ELF-1 (cell line): ENCODE measurements at regions not wholly inside any gene's neighbourhood (a gene's known extent, or its start where the extent isn't known, plus 50 kb on each side); places are given as distances from the start of the nearest gene placed in this dataset.

ENCODE experiments used
- DNase-seq: peaks from one replicate; pipeline ENCODE4 v3.0.0-alpha.2; 2016; ENCODE audit warnings: low read depth, low spot score

DNA sequence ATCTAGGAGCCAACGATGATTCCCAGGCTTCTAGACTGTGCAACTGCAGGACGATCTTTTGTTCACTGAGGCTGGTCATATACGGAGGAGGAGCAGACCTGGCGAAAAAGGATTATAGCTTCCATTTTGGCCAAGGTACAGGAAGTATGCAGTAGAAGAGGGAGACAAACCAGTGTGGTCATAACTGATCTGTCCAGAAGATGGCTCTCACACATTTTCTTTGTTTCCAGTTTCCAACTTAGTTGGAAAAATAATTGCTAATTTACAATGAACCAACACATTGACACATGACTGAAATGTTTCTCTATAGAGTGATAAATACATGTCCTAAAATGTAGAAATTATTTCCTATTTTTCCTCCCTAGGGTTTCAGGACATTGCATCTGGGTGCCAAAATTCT lies 364.1 kb upstream of the BTBD3 start:
- DNase-seq, result no peak

DNA sequence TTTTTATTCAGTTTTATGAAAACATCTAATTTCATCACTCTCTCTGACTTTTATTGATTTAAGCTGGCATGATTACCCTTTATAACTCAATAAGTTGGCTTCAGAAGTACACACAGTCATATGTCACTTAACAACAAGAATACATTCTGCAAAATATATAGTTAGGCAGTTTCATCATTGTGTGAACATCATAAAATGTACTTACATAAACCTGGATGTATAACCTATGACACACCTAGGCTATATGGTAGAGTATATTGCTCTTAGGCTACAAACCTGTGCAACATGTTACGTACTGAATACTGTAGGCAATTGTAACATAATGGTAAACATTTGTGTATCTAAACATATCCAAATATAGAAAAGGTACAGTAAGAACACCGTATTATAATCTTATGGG lies 362.2 kb upstream of the BTBD3 start:
- no peak for DNase-seq

DNA sequence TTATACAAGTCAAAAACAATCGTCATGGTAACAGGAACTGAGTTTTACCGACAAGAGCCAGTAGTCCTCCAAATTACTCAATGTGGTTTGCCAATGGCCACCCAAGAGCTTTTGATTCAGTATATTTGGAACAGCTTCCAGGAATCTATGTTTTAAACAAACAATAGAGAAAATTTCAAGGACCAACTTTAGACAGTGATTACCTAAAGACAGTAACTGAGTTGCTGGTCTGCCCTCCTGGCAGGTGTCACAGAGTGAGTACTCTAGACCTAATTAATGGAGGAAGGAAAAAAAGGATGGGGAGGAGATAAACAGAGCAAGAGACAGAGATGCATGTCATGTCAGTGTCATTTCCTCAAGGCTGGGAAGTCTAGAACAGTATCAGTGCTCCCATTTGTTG lies 361.3 kb upstream of the BTBD3 start:
- DNase-seq, result no peak

DNA sequence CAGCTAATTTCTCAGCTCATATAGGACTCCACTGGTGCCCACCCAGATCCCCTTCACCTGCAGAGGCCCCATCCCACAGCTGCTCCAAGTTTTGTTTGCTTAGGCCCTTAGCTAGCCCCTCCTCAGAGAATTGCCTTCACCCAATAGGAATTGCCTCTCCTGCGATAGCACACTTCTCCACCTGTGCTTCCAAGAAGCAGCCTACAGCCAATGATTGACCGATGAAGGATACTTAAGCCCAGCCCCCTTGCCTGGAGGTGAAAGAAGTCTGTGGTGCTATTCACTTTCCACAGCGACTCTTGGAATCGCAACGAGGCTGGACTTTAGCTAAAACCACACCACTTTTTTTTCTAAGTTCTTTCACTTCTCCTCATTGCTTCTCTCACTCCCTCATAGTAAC lies 353.2 kb upstream of the BTBD3 start:
- DNase-seq, result no peak

DNA sequence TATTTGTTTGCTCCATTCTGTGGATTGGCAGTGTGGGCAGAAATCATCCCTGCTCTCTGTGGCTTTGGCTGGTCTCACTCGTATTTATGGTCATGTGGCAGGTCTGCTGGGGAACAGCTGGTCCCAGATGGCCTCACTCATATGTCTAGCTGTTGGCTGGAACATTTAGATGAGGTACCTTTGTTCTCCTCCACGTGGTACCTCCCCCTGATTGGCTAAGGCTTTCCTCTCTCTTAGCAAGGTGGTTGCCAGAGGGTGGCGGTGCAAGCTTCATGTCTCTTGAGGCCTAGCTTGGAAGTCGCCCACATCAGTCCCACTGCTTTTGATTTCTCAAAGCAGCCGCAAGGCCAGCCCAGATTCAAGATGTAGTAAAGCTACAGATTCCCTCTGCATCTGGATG lies 348.5 kb upstream of the BTBD3 start:
- peak; percentile 43 for DNase-seq

DNA sequence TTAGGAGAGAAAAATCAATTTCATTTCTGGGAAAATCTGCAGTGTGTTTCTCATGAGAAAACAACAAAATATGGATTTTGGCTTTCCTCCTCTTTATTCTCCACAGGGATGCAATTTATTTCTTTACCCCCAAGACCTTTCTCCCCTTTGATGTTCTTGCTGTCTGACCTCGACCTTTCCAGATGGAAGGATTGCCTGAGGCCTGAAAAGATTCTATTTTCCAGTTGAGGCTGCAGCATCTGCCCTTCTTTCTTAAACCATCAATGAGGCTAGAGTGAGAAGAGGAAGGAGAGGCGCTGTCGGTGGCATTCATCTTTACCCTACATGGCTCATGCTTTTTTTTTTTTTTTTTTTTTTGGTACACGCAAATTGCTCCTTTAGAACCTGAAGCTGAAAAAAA lies 344.2 kb upstream of the BTBD3 start:
- DNase-seq, result no peak

DNA sequence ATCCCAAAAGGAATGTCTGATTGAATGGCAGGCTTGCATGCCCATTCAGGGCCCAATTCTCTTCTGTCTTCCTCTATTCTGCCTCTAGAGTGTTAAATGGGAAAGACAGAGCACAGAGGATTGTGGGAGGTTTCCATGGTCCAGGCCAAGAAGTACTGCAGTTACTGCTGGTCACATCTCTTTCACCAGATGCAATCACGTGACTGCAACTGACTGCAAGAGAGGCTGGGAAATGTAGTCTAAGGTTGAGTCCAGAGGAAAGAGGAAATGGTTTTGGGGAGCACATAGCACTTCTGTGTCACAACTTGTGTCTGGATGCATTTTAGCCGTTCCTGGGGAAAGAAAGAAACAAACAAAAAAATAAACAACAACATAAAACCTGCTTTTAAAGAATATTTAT lies 336.4 kb upstream of the BTBD3 start:
- DNase-seq, result peak; percentile 4

DNA sequence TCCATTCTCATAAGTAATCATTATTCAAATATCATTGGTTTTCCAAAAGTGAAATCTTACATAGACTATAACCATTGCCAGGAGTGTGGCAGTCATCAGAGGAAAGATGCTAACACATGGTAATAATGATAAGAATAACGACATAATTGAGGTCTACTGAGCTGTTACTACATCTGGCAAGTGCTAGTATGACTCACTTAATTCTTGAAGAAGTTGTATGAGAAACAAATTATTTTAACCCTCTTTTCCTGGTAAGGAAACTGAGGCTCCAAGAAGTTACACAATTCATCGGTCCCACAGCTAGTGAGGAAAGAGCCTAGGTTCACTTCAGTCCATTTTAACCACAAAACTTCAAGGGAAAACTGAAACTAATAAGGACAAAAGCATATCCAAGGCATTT lies 335.6 kb upstream of the BTBD3 start:
- no peak for DNase-seq

DNA sequence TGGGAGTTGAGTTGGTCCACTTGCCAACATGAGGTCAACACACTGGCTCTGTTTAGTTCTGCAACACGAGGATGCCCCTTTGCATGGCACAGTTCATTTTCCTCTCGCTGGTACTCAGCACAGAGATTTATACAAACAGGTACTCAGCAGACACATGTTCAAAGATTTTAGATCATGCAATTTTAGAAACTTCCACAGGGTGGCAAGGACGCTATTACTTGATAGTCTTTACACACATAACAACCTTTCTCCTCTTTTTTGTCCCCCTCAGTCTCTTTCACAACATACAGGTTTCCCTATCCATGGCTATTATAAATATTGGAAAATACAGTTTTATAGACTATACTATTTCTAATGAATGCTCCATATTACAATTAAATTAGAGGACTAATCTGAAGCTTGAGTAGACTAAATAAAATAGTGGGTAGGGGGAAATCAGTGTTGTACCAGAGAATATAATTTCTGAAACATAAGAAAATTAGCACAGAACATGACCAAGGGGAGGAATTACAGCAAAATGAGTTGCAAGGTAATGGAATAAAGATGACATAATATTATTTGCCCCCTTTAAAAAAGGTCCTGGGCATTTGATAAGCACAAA lies 331.8 kb upstream of the BTBD3 start:
- DNase-seq, result no peak

DNA sequence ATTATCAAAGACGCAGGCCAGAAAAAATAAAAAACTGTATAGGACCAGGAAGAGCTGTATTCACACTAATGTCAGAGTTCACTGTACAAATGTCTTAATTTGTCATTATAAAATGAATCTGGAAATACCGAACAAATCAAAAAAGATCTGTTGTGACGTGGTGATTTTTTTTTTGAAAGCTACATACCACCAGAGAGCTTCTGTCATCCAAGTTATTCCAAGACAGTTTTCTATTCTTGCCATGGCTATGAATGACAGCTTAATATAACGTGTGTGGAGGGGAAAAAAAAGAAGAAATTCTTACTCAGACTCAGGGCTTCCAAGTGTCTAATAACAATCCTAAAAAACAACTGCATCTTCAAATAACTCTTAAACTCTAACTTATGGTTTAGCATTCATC lies 328.8 kb upstream of the BTBD3 start:
- no peak for DNase-seq

DNA sequence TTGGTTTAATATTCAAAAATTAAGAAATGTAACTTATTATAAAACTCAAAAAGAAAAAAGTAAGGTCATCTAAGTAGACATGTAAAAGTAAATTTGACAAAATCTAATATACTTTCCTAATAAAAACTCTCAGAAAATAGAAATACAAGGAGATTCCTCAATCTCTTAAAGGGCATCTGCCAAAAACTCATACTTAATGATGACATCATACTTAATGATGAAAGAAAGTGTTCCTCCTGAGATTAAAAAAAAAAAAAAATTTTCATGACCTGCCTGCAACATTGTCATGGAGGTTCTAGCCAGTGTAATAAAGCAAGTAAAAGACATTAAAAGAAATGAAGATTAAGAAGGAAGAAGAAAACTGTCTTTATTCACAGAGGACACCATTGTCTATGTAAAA lies 325.7 kb upstream of the BTBD3 start:
- no peak for DNase-seq

DNA sequence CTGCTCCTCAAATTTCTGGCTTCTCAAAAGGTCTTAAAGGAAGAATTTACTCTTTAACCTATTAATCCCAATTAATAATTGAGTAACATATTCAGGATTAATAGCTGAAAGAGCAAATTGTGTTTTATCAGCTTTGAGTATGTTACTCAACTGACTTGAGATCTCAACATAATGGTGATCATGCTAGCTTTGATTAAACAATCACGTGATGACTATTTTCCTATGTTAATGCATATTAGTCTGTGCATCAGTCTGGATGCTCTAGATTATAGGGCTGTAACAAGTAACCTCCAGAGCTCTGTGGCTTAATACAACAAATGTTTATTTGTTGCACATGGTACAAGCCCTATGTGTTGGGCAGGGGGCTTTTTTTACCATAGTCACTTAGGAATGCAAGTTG lies 313.4 kb upstream of the BTBD3 start:
- DNase-seq, result no peak

DNA sequence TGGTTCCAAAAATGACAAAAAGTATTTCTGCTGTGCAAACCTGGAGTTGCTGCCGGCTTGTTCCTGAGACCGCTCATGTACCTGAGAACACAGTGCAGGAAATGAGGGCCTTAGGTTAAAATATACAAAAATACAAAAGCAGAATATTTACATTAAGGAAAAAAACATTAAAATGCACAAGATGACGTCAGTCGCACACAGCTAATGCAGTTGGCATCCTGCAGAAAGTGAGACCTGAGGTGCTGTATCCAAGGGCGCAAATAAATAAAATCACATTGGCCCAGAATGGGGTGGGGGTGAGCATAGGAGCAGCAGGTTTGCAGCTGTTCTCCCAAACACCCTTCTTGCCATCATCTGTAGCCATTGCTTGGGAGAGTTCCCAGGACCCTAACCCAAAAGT lies 310.6 kb upstream of the BTBD3 start:
- no peak for DNase-seq

DNA sequence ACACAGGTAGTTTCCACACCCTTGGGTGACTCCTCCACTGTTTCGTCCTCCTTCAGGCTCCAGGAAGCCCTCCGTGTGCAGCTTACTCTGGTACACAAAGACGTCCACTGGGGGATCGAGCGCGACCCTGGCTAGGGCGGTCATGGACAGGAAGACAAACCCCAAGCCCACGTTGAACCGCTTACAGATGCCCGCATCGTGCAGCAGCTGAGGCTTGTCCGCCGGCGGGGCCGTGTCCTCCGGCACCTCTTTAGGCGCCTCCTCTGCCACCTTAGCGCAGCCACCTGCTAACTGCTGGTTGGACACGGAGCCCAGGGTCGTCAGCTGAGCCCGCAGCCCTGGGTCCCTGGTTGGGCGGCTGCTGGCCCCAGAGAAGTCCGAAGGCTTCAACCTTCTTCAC lies 309.0 kb upstream of the BTBD3 start:
- DNase-seq, result no peak

DNA sequence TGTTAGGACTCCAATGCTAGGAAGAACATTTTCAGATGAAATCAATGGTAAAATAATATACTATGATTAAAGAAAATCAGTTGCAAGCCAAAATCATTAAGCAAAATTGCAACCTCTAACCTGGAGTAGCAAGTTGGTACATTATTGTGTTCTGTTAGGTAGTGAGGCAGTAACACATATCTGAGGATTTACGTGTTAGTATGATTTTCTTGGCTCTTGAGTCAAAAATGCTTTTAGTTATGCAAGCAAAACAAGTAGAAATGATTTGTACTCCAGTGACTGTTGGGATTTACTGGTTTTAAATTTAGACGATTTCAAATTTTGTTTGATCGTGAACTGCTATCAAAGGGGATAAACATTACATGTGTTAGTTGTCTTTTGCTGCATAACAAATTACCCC lies 293.0 kb upstream of the BTBD3 start:
- DNase-seq, result no peak

DNA sequence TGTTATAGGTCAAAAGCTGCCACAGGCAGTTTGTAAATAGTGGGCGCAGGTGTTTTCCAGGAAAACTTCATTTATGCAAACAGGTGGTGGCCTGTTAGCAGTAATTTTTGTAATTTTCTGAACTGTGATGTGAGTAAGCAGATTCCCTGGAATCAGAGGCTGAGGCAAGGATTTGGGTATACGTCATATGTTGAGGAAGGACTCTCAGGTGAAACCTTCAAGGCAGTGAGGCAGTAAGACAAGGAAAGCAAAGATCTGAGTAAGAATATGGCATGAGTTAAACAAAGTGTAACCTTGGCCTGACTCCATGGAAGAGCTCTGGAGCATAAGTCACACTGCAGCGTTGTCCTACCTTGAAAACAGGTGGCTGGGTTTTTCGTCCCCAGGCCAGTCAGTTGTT lies 291.1 kb upstream of the BTBD3 start:
- DNase-seq, result no peak

DNA sequence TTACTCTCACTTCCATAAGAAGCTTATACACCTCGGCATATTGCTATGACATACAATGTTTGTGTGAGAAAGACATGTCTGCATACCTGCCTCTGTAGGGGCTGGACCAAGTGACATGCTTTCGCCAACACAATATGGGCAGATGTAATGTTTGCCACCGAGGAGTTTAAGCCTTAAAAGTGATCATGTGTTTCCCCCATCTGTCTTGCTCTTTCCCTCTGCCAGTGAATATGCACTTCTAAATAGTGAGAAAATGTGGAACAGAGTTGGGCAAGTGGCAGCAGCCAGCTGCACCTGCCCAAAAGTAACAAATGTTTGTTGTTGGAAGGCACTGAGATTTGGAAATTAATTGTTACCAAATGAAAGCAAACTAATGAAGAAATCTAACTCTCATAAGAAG lies 274.8 kb upstream of the BTBD3 start:
- DNase-seq, result no peak

DNA sequence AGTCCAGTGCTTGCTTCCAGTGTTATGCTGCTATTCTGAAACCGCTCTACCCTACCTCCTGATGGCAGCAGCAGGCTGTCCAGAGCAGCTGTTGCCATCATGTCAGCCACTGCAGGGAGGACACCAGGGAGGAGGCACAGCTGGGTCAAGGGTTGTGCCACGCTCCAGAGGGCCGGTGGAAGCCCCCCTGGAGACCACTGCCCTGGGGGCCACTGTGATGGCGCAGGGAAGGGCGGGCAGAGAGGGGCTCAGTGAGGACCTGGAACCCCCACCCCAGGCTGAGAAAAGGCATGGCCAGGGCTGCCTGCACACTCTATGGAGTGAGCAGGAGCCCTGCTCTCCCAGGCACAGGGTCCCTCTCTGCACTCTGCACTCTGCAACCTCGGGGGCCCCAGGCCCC lies 271.3 kb upstream of the BTBD3 start:
- no peak for DNase-seq

DNA sequence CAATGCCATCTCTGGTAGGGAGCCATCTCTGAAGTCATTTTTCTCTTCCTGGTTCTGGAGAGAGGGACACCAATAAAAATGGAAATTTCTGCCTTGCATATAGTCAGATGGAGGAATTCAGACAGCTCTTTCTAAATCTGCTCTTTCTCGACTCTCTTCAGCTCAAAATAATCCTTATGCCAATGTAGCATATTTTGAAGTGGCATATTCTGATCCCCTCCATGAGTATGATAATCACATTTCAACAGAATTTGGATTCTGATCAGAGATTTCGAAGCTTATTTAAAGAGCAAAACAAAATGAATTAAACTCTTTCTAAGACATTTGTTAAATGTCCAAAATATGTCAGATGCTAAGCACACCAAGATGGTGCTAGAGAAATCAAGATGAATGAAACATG lies 267.1 kb upstream of the BTBD3 start:
- DNase-seq, result no peak

DNA sequence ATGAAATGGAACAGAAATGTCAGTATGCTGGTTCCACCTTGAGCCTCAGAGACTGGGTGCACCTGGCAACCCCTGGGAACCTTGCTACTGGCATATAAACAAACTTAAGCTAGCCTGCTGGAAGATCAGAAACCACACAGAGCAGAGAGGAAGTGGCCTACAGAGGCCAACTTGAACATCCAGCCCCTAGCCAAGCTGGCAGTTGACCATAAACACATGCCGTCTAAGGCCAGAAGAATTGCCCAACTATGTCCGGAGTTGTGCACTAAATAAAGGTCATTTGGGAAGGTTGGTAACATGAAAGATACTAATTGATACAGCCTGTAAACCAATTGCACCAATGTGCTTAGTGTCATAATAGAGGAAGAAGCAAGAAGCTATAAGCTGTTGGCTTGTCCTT lies 266.6 kb upstream of the BTBD3 start:
- no peak for DNase-seq

DNA sequence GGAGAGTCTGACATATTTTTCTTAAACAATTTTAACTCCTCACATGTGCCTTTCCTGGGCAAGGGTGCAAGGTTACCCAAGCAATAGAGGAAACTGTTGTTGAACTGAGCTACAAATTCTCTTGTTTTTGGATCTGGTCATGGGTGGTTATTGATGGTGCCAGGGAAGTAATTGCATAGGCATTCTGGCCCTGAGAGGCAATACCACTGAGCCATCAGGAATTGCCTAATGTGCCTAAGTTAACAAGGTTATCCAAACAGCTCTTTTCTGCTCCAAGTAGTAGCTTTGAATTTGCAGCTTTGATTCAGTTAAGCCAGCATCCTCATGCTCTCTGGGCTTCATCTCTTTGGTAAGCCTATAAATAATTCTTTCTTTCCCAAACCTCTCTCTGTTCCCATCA lies 266.0 kb upstream of the BTBD3 start:
- no peak for DNase-seq

DNA sequence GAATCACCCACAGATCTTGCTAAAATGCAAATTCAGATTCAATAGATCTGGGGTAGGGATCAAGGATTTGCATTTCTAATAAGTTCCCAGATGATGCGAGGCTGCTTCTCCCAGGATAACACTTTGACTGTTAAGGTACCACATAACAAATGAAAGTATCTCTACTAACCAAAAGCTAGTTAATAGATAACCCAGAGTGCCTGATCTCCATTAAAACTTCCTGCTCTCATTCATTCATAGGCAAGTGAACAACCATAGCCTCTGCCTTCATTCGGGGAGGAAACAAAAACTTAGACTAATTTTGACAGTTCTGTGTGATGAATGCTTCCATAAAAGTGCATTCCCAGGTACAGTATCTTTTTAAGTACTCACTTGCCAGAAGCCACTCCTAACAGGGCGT lies 265.6 kb upstream of the BTBD3 start:
- no peak for DNase-seq

DNA sequence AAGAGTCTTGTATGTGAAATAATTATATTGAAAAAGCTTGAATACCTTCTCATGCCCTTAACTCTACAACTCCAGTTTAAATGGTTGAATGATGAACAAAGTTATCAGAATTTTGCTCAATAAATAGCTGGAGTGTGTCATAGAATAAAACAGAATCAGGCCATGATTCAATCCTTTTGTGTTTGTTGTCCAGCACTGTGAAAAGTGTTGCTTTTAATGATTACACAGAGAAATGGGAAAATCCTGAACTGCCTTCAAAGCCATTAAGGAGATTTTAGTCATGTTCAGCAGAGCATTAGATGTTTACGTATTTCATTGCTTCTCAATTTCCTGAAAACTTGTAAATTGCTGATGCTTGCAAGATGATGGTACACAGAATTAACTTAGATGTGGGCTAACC lies 262.9 kb upstream of the BTBD3 start:
- DNase-seq, result no peak

DNA sequence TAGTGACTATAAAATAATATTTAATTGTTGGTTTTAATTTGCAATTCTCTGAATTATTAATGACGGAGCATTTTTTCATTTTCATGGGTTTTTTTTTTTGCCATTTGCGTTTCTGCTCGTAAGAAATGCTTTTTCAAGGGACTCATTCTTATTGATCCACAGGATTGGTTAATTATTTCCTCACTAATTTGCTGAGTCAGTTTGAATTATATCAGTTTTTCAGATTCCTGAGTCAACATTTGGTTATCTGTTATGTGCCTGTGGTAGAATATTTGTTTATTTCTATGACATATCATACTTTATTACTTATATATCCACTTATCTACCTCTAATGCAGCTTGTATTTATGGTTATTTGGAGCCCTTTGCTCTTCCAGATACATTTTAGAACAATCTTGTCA lies 257.0 kb upstream of the BTBD3 start:
- DNase-seq, result no peak
